Hepatocyte (in vitro differentiated cells): ENCODE measurements at regions not wholly inside any gene's neighbourhood (a gene's known extent, or its start where the extent isn't known, plus 50 kb on each side); places are given as distances from the start of the nearest gene placed in this dataset.

Experiments used
- DNase-seq: peaks from one replicate; pipeline ENCODE4 v3.0.0-alpha.2; 2016; ENCODE audit warnings: low spot score
- H2AFZ ChIP-seq: fragments of 200-600 bp; sonication (generic); 2 replicates; pipeline ENCODE4 v1.6.0; 2016; ENCODE audit warnings: antibody characterized with exemption, mild to moderate bottlenecking
- H3K27ac ChIP-seq: fragments of 200-600 bp; sonication (generic); 2 replicates; pipeline ENCODE4 v1.5.1; 2016; ENCODE audit warnings: mild to moderate bottlenecking
- H3K27me3 ChIP-seq: fragments of 200-600 bp; sonication (generic); 2 replicates; pipeline ENCODE4 v1.6.1; 2016
- H3K36me3 ChIP-seq: fragments of 200-600 bp; sonication (generic); replicated peaks from 2 replicates; pipeline ENCODE4 v1.5.1; 2016; ENCODE audit warnings: low read depth; ENCODE audit not compliant: insufficient read depth
- H3K4me1 ChIP-seq: fragments of 200-600 bp; sonication (generic); 2 replicates; pipeline ENCODE4 v1.5.1; 2016; ENCODE audit warnings: mild to moderate bottlenecking, moderate library complexity; ENCODE audit not compliant: insufficient read depth
- H3K4me2 ChIP-seq: fragments of 200-600 bp; sonication (generic); 2 replicates; pipeline ENCODE4 v1.6.0; 2016
- H3K4me3 ChIP-seq: fragments of 200-600 bp; sonication (generic); 2 replicates; pipeline ENCODE4 v1.5.1; 2016; ENCODE audit warnings: mild to moderate bottlenecking
- H3K79me2 ChIP-seq: fragments of 200-600 bp; sonication (generic); 2 replicates; pipeline ENCODE4 v1.6.0; 2017; ENCODE audit warnings: mild to moderate bottlenecking
- H3K9me2 ChIP-seq: fragments of 200-600 bp; sonication (generic); replicated peaks from 2 replicates; pipeline ENCODE4 v1.6.0; 2017; ENCODE audit warnings: mild to moderate bottlenecking; ENCODE audit not compliant: insufficient read depth
- H3K9me3 ChIP-seq: fragments of 200-600 bp; sonication (generic); 2 replicates; pipeline ENCODE4 v1.5.1; 2016; ENCODE audit warnings: low read depth, mild to moderate bottlenecking
- H4K20me1 ChIP-seq: fragments of 200-600 bp; sonication (generic); 2 replicates; pipeline ENCODE4 v1.6.0; 2016; ENCODE audit warnings: mild to moderate bottlenecking; ENCODE audit not compliant: insufficient read depth, poor library complexity, severe bottlenecking
- CTCF ChIP-seq: fragments of 200-600 bp; sonication (generic); IDR thresholded peaks from 2 replicates; pipeline ENCODE4 v1.5.1; 2016; ENCODE audit warnings: antibody characterized with exemption, mild to moderate bottlenecking; ENCODE audit not compliant: poor library complexity
- EZH2 ChIP-seq: fragments of 200-600 bp; sonication (generic); IDR thresholded peaks from 2 replicates; pipeline ENCODE4 v1.6.1; 2016; ENCODE audit warnings: antibody characterized with exemption, mild to moderate bottlenecking, borderline replicate concordance
- EZH2phosphoT487 ChIP-seq: fragments of 200-600 bp; sonication (generic); IDR thresholded peaks from one replicate; pipeline ENCODE4 v1.6.1; 2018; ENCODE audit warnings: antibody characterized with exemption, mild to moderate bottlenecking, low read depth, moderate library complexity; ENCODE audit not compliant: unreplicated experiment, severe bottlenecking
- WGBS: methylation state at CpG from one replicate; pipeline ENCODE4 v1.1.6; 2016; ENCODE audit warnings: low lambda C conversion rate; ENCODE audit errors: missing lambda C conversion rate; 5-methylcytosine and 5-hydroxymethylcytosine counted together

DNA sequence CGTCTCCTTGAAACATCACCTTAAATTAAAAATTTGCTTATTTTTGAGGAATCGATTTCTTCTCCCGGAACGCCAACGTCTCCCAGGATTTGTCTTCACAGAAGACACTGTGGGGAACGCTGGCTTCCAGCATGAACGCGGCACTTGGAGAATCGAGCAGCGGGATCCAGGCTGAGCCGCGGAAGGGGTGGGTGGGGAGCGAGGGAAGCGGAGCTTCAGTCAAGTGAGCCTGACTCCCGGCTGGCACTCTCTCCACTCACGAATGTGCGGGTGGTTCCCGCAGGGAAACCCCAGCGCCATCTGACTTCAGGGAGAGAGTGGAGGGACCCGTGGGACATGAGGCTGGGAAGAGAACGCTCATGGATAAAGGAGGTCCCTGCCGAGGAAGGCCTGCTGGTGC is 506.0 kb upstream of the TMEM132C start:
- TF ChIP-seq EZH2phosphoT487 (no peak), EZH2 (no peak), CTCF (no peak)
- no peaks in the 10 kb centered on the region for H3K4me1 ChIP-seq
- no peak overlapping the region for H3K4me2 ChIP-seq
- no peak overlapping the region for H2AFZ ChIP-seq
- H3K9me2 ChIP-seq, result no peaks in the 10 kb centered on the region
- DNase-seq, result no peak
- no peaks in the 10 kb centered on the region for H3K36me3 ChIP-seq
- H4K20me1 ChIP-seq, result no peaks in the 10 kb centered on the region
- H3K27ac ChIP-seq, result no peak overlapping the region
- H3K9me3 ChIP-seq, result no peaks in the 10 kb centered on the region
- no peaks in the 10 kb centered on the region for H3K79me2 ChIP-seq
- no peaks in the 10 kb centered on the region for H3K27me3 ChIP-seq
- no peak overlapping the region for H3K4me3 ChIP-seq
- 90% methylated on average over 14 of the region's 22 CpGs for WGBS

DNA sequence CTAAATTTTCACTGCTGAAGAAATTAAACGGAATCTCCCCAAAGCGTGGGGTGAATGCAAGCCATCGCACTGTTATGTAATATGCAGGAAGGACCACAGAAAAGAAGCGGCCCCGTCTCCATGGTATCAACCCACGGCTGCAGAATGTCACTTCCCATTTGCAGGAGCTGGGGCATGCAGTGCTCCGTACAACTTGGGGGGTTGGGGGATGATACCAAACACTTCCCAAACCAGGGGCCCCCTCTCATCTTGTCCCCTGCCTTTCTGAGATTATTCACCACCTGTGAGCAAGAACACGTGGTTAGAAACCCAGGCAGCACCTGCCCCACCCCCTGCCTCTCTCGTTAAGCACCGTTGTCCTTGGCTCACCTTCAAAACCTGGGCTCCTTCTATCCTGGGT is 505.1 kb upstream of the TMEM132C start:
- H3K79me2 ChIP-seq, result no peaks in the 10 kb centered on the region
- H3K27ac ChIP-seq, result no peak overlapping the region
- H3K4me2 ChIP-seq, result no peak overlapping the region
- H3K27me3 ChIP-seq, result no peaks in the 10 kb centered on the region
- no peaks in the 10 kb centered on the region for H4K20me1 ChIP-seq
- H3K4me1 ChIP-seq, result no peaks in the 10 kb centered on the region
- no peaks in the 10 kb centered on the region for H3K36me3 ChIP-seq
- no peak overlapping the region for H2AFZ ChIP-seq
- WGBS, result 68% methylated on average over 10 of the region's 10 CpGs
- no peak for DNase-seq
- H3K9me3 ChIP-seq, result no peaks in the 10 kb centered on the region
- H3K9me2 ChIP-seq, result no peaks in the 10 kb centered on the region
- H3K4me3 ChIP-seq, result no peak overlapping the region
- no peak for TF ChIP-seq EZH2phosphoT487
- no peak for TF ChIP-seq CTCF

DNA sequence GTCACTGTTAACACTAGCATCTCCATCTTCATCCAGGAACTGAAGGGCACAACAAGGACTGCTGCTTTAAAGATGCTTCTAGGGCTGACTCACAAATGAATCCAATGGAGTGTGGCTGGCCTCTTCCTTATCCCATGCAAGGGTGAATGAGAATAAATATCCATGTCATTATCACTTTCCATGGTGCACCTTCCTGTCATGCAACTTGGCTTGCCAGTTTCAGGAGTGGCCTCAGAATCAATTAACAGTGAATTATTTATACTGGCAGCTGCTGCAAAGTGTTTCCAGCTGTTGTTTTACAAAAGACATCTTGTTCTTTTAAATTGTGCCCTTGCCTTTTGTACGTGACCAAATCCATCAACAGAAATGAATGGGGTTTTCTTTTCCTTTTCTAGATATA is 499.3 kb upstream of the TMEM132C start:
- H3K27me3 ChIP-seq, result no peaks in the 10 kb centered on the region
- H4K20me1 ChIP-seq, result no peaks in the 10 kb centered on the region
- H3K4me3 ChIP-seq, result no peak overlapping the region
- no peak overlapping the region for H2AFZ ChIP-seq
- H3K27ac ChIP-seq, result no peak overlapping the region
- H3K4me2 ChIP-seq, result no peak overlapping the region
- H3K9me3 ChIP-seq, result no peaks in the 10 kb centered on the region
- no peaks in the 10 kb centered on the region for H3K9me2 ChIP-seq
- H3K4me1 ChIP-seq, result no peaks in the 10 kb centered on the region
- H3K36me3 ChIP-seq, result no peaks in the 10 kb centered on the region
- TF ChIP-seq EZH2, result no peak
- TF ChIP-seq EZH2phosphoT487, result no peak
- TF ChIP-seq CTCF, result no peak
- 48% methylated on average over 1 of the region's 1 CpG for WGBS
- no peaks in the 10 kb centered on the region for H3K79me2 ChIP-seq
- DNase-seq, result no peak

DNA sequence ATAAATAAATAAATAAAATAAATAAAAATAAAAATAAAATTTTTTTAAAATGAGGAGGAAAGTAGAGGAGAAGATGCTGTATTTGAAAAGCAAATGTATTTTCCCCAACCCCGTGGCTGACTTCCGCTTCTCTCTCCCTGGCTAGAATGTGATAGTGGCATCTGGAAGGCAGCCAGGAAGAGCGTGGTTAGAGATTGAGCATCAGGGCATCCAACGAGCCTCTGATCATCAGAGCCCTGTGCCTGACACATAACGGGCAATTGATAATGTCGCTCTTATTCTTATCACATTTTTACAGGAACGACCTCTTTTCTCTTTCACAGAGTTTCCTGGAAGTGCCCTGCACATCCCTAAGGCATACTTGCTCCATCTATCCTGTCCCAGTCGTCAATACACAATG is 496.9 kb upstream of the TMEM132C start:
- Histone ChIP-seq H3K79me2 (no peaks in the 10 kb centered on the region), H4K20me1 (no peaks in the 10 kb centered on the region), H3K27ac (no peak overlapping the region), H3K4me2 (no peak overlapping the region), H2AFZ (no peak overlapping the region), H3K9me3 (no peaks in the 10 kb centered on the region), H3K27me3 (no peaks in the 10 kb centered on the region), H3K4me1 (no peaks in the 10 kb centered on the region), H3K9me2 (no peaks in the 10 kb centered on the region), H3K36me3 (no peaks in the 10 kb centered on the region), H3K4me3 (no peak overlapping the region)
- DNase-seq, result no peak
- TF ChIP-seq EZH2, result no peak
- WGBS, result 73% methylated on average over 8 of the region's 8 CpGs
